K562 (cell line): ENCODE measurements at regions not wholly inside any gene's neighbourhood (a gene's known extent, or its start where the extent isn't known, plus 50 kb on each side); places are given as distances from the start of the nearest gene placed in this dataset.

ENCODE experiments used
- ATAC-seq: fragments of 200-7000 bp; cut with Tn5 transposase; 3 replicates; pipeline ENCODE4 v1.9.1; 2020; ENCODE audit warnings: moderate library complexity
- BruUV-seq: library from RNA; stranded (reverse); fragments of 400-500 nt; replicated peaks from 2 replicates; lab custom pipeline; 2021; lab: Mats Ljungman, UMichigan
- CTCF ChIA-PET: fragments of 300-600 bp; formaldehyde crosslinking; extraction: SDS; loops from one replicate; lab custom pipeline; 2021; ENCODE audit warnings: low intra/inter-chr PET ratio; lab: Yijun Ruan, JAX
- POLR2A ChIA-PET: fragments of 300-600, 350-650 bp; sonication (Branson Sonifier 250); formaldehyde crosslinking; extraction: SDS; loops from one replicate; lab custom pipeline; 2021; ENCODE audit warnings: antibody characterized with exemption, inconsistent platforms; lab: Yijun Ruan, JAX
- DNase-seq, 4 experiments: peaks; one replicate each; pipeline versions ENCODE4 v3.0.0 to v3.0.0-alpha.2; 2011 to 2018; ENCODE audit warnings: low spot score in 3 of 4, mixed read lengths in 3 of 4; ENCODE audit errors: extremely low read depth in 1 of 4
- FAIRE-seq: peaks from 2 replicates; lab custom pipeline; 2011; peaks lifted over from hg19 to GRCh38; lab: Jason Lieb, UNC
- H2AFZ ChIP-seq: 2 replicates; pipeline ENCODE4 v1.6.0; 2011; ENCODE audit warnings: low read depth, low read length, control low read depth, inconsistent platforms
- H3K27ac ChIP-seq: fragments of 200-600 bp; 3 replicates; pipeline ENCODE4 v1.8.0; 2011; ENCODE audit warnings: low read depth, mild to moderate bottlenecking, control low read depth, inconsistent platforms, low read length, moderate library complexity, mixed read lengths; ENCODE audit errors: extremely low read depth
- H3K27me3 ChIP-seq, 2 experiments: fragments of 300-600 bp in 1 of 2; 2 replicates in 1 of 2; 3 replicates in 1 of 2; pipeline versions ENCODE4 v1.6.0 to v1.8.0; 2011; ENCODE audit warnings: inconsistent platforms in 2 of 2, low read length in 2 of 2, mild to moderate bottlenecking in 1 of 2, mixed read lengths in 1 of 2, moderate library complexity in 1 of 2; ENCODE audit not compliant: control insufficient read depth in 2 of 2, insufficient read depth in 2 of 2
- H3K36me3 ChIP-seq: fragments of 300-600 bp; 3 replicates; pipeline ENCODE4 v1.8.0; 2011; ENCODE audit warnings: mild to moderate bottlenecking, low read length, inconsistent platforms; ENCODE audit not compliant: control insufficient read depth, insufficient read depth
- H3K4me1 ChIP-seq, 2 experiments: fragments of 200-600 bp in 1 of 2; replicated peaks in 1 of 2; 2 replicates in 1 of 2; 3 replicates in 1 of 2; pipeline versions ENCODE4 v1.5.1 to v1.8.0; 2011; ENCODE audit warnings: inconsistent platforms in 2 of 2, low read length in 2 of 2, mild to moderate bottlenecking in 1 of 2, mixed read lengths in 1 of 2, moderate library complexity in 1 of 2; ENCODE audit not compliant: control insufficient read depth in 2 of 2, insufficient read depth in 2 of 2
- H3K4me2 ChIP-seq: 2 replicates; pipeline ENCODE4 v1.6.1; 2011; ENCODE audit warnings: low read length, control low read depth, inconsistent platforms, mixed read lengths; ENCODE audit not compliant: insufficient read depth
- H3K4me3 ChIP-seq: fragments of 200-600 bp; sonication (generic), shearing (Covaris generic); 2 replicates; pipeline ENCODE4 v1.5.1; 2016; ENCODE audit warnings: control low read depth, inconsistent platforms
- H3K79me2 ChIP-seq: fragments of 200-600 bp; 3 replicates; pipeline ENCODE4 v1.8.0; 2011; ENCODE audit warnings: low read length, inconsistent platforms; ENCODE audit not compliant: control insufficient read depth, insufficient read depth
- H3K9ac ChIP-seq, 2 experiments: 2 replicates each; pipeline versions ENCODE4 v1.6.0 to v1.6.1; 2011; ENCODE audit warnings: low read depth in 2 of 2, low read length in 2 of 2, control low read depth in 1 of 2, inconsistent platforms in 1 of 2, mild to moderate bottlenecking in 1 of 2, mixed read lengths in 1 of 2; ENCODE audit not compliant: insufficient read depth in 1 of 2
- H3K9me1 ChIP-seq: one replicate; pipeline ENCODE4 v1.6.0; 2011; ENCODE audit warnings: inconsistent platforms, mild to moderate bottlenecking, low read length, moderate library complexity; ENCODE audit not compliant: control insufficient read depth, insufficient read depth
- H3K9me3 ChIP-seq: replicated peaks from 2 replicates; pipeline ENCODE4 v1.5.1; 2011; ENCODE audit warnings: low read depth, low read length, inconsistent platforms; ENCODE audit not compliant: control insufficient read depth, insufficient read depth
- H4K20me1 ChIP-seq: replicated peaks from 2 replicates; pipeline ENCODE4 v1.6.1; 2011; ENCODE audit warnings: low read length, inconsistent platforms, mixed read lengths; ENCODE audit not compliant: control insufficient read depth, insufficient read depth
- CTBP1 ChIP-seq: fragments of 450-650 bp; IDR thresholded peaks from 2 replicates; pipeline ENCODE4 v1.6.1; 2016; ENCODE audit warnings: borderline replicate concordance
- GTF2A2 ChIP-seq: IDR thresholded peaks from 2 replicates; pipeline ENCODE4 v1.6.1; 2016; ENCODE audit warnings: mild to moderate bottlenecking, missing genetic modification characterization, missing compliant biosample characterization
- HDAC1 ChIP-seq, 2 experiments: fragments of 450-650 bp; IDR thresholded peaks; 2 replicates each; pipeline ENCODE4 v1.6.1; 2016 to 2017; ENCODE audit warnings: inconsistent platforms in 1 of 2, mild to moderate bottlenecking in 1 of 2, moderate library complexity in 1 of 2
- MAFG ChIP-seq: fragments of 450-650 bp; conservative IDR thresholded peaks from 2 replicates; pipeline ENCODE4 v1.6.1; 2016; ENCODE audit warnings: missing genetic modification characterization, missing compliant biosample characterization
- MCM2 ChIP-seq: fragments of 450-650 bp; IDR thresholded peaks from 2 replicates; pipeline ENCODE4 v1.6.1; 2017; ENCODE audit warnings: low read depth, mild to moderate bottlenecking
- MED1 ChIP-seq: sonication (generic); formaldehyde crosslinking; IDR thresholded peaks from 2 replicates; pipeline ENCODE4 v1.8.1; 2023; ENCODE audit warnings: missing genetic modification reagents, borderline replicate concordance
- MYC ChIP-seq, 2 experiments: fragments of 250-450 bp in 1 of 2; sonication (Bioruptor Pico) in 1 of 2; IDR thresholded peaks; 2 replicates each; pipeline versions ENCODE4 v1.5.1 to v1.6.1; 2012 to 2021; ENCODE audit warnings: low read depth in 2 of 2, borderline replicate concordance in 1 of 2, improper control_type of control experiment in 1 of 2, low read length in 1 of 2, mild to moderate bottlenecking in 1 of 2, moderate library complexity in 1 of 2
- NUFIP1 ChIP-seq: fragments of 450-650 bp; IDR thresholded peaks from 2 replicates; pipeline ENCODE4 v1.6.1; 2018; ENCODE audit not compliant: partially characterized antibody
- RBFOX2 ChIP-seq: fragments of 200-400 bp; formaldehyde crosslinking; IDR thresholded peaks from 2 replicates; pipeline ENCODE4 v1.6.1; 2017; ENCODE audit warnings: low read depth, mild to moderate bottlenecking, low read length, moderate library complexity
- SMARCA4 ChIP-seq: fragments of 450-650 bp; IDR thresholded peaks from 2 replicates; pipeline ENCODE4 v1.6.1; 2016
- SMARCA5 ChIP-seq: fragments of 450-650 bp; IDR thresholded peaks from 2 replicates; pipeline ENCODE4 v1.6.1; 2016
- WGBS: fragments of 100-300 bp; shearing (Covaris generic); methylation state at CpG from one replicate; pipeline ENCODE4 v1.1.6; 2016; ENCODE audit warnings: low coverage, mixed read lengths; ENCODE audit not compliant: insufficient coverage; ENCODE audit errors: missing lambda C conversion rate; 5-methylcytosine and 5-hydroxymethylcytosine counted together
- in situ Hi-C: fragments of 300-500 bp; cut with MboI; formaldehyde crosslinking; loops from 4 replicates; pipeline ENCODE4 v1.15.0; 2018; ENCODE audit warnings: inconsistent platforms, mixed read lengths
- intact Hi-C: fragments of 100-400 bp; cut with micrococcal nuclease; formaldehyde crosslinking; loops from 2 replicates; pipeline ENCODE4 v1.14.2; 2022
- TF ChIP-seq, protein P1 (sequence below), 2 experiments: fragments of 200-800 bp in 1 of 2; sonication (Bioruptor generic) in 1 of 2; sonication (generic) in 1 of 2; formaldehyde crosslinking in 1 of 2; IDR thresholded peaks in 1 of 2; conservative IDR thresholded peaks in 1 of 2; 2 replicates each; pipeline versions ENCODE4 v1.5.0 to v1.6.1; 2016 to 2020; ENCODE audit warnings: missing compliant biosample characterization in 1 of 2, missing genetic modification characterization in 1 of 2, missing genetic modification reagents in 1 of 2
- TF ChIP-seq, protein P2 (sequence below): fragments of 250-450 bp; sonication (Bioruptor Pico); IDR thresholded peaks from 2 replicates; pipeline ENCODE4 v1.8.0; 2022; ENCODE audit warnings: inconsistent platforms
- TF ChIP-seq, protein P3 (sequence below): sonication (generic); formaldehyde crosslinking; IDR thresholded peaks from 2 replicates; pipeline ENCODE4 v1.9.0; 2022; ENCODE audit warnings: mild to moderate bottlenecking, missing genetic modification reagents
- TF ChIP-seq, protein P4 (sequence below): fragments of 450-650 bp; IDR thresholded peaks from 2 replicates; pipeline ENCODE4 v1.6.1; 2016; ENCODE audit warnings: mild to moderate bottlenecking

DNA sequence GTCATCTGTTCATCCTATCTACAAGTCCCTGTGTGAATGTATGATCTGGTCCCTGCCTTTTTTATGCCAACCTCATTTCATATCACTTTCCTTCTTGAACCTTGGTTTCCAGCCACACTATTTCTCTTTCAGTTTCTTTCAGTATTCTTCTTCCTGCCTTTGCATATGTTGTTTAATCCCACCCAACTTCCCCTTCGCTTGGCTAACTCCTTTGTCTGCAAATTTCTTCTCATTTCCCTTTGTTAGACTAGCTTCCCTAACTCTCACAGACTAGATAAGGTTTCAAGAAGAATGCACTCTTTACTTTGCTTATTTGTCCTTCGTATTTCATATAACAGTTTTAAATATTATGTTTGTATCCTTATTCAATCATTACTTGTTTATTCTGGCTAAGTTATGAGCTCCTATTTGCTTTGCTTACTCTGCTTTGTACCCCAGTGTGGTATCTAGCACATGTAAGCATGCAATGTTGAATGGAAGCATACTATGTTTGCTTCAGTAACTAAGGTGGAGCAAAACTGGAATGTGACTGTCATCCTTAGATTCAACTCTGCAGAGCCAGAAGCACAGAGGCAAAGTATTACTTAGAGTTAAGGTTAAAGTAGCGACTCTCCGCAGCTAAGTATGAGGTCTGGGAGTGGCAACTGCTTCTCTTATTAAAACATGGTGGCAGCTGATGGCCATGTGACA is 681.3 kb downstream of the CPS1 start (continued):
- no peak for TF ChIP-seq MAFG (tag)
- TF ChIP-seq NUFIP1 = no peak
- TF ChIP-seq, protein P1, sequence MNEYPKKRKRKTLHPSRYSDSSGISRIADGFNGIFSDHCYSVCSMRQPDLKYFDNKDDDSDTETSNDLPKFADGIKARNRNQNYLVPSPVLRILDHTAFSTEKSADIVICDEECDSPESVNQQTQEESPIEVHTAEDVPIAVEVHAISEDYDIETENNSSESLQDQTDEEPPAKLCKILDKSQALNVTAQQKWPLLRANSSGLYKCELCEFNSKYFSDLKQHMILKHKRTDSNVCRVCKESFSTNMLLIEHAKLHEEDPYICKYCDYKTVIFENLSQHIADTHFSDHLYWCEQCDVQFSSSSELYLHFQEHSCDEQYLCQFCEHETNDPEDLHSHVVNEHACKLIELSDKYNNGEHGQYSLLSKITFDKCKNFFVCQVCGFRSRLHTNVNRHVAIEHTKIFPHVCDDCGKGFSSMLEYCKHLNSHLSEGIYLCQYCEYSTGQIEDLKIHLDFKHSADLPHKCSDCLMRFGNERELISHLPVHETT (CRISPR knock-in tag; conservative IDR thresholded peaks at IDR 0.05 in 1 of 2, IDR thresholded peaks at IDR 0.05 in 1 of 2) = no peak

DNA sequence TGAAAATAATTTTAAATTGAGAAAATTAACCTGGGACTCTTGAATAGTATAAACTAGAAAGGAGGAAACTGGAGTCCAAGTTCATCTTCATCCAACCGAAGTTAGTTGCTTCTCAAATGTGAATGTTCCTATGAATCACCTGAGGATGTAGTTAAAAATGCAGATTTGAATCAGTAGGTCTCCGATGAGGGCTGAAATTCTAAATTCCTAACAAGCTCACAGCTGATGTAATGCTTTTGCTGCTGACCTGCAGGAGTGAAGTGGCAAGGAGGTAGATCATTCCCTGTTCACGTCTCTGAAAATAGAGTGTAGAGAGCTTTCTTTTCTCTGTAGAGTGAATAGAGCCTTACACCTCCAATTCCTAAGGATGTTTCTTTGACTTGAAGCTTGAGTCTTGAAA is 685.5 kb downstream of the CPS1 start:
- intact Hi-C loops = no loop called here
- WGBS = 2% methylated on average over 3 of the region's 3 CpGs
- in situ Hi-C loops = no loop called here
- Histone ChIP-seq H3K36me3 (no peaks in the 10 kb centered on the region), H2AFZ (no peak overlapping the region), H3K9me1 (no peaks in the 10 kb centered on the region), H3K9ac (no peak overlapping the region), H3K27ac (no peak overlapping the region), H3K4me3 (no peak overlapping the region), H3K4me2 (no peak overlapping the region), H3K79me2 (no peaks in the 10 kb centered on the region), H3K27me3 (no peaks in the 10 kb centered on the region), H4K20me1 (no peaks in the 10 kb centered on the region), H3K4me1 (no peaks in the 10 kb centered on the region), H3K9me3 (no peaks in the 10 kb centered on the region)
- ChIA-PET POLR2A (no interaction called here), CTCF (no interaction called here)
- no TSS peak for BruUV-seq
- DNase-seq (no peak), ATAC-seq (no peak), FAIRE-seq (no peak)
- TF ChIP-seq SMARCA5 (no peak), MCM2 (no peak), HDAC1 (IDR thresholded peaks at IDR 0.05) (no peak), CTBP1 (no peak), GTF2A2 (tag) (no peak), SMARCA4 (no peak), RBFOX2 (no peak), MYC (IDR thresholded peaks at IDR 0.05; ENCODE audit: low read depth, low read length) (no peak), MYC (CRISPR knock-in tag; IDR thresholded peaks at IDR 0.05; ENCODE audit: borderline replicate concordance, low read depth) (no peak), MED1 (CRISPR knock-in tag) (no peak)
- TF ChIP-seq, protein P2, sequence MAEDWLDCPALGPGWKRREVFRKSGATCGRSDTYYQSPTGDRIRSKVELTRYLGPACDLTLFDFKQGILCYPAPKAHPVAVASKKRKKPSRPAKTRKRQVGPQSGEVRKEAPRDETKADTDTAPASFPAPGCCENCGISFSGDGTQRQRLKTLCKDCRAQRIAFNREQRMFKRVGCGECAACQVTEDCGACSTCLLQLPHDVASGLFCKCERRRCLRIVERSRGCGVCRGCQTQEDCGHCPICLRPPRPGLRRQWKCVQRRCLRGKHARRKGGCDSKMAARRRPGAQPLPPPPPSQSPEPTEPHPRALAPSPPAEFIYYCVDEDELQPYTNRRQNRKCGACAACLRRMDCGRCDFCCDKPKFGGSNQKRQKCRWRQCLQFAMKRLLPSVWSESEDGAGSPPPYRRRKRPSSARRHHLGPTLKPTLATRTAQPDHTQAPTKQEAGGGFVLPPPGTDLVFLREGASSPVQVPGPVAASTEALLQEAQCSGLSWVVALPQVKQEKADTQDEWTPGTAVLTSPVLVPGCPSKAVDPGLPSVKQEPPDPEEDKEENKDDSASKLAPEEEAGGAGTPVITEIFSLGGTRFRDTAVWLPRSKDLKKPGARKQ = no peak
- TF ChIP-seq, protein P3, sequence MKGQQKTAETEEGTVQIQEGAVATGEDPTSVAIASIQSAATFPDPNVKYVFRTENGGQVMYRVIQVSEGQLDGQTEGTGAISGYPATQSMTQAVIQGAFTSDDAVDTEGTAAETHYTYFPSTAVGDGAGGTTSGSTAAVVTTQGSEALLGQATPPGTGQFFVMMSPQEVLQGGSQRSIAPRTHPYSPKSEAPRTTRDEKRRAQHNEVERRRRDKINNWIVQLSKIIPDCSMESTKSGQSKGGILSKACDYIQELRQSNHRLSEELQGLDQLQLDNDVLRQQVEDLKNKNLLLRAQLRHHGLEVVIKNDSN (CRISPR knock-in tag) = no peak
- TF ChIP-seq, protein P4, sequence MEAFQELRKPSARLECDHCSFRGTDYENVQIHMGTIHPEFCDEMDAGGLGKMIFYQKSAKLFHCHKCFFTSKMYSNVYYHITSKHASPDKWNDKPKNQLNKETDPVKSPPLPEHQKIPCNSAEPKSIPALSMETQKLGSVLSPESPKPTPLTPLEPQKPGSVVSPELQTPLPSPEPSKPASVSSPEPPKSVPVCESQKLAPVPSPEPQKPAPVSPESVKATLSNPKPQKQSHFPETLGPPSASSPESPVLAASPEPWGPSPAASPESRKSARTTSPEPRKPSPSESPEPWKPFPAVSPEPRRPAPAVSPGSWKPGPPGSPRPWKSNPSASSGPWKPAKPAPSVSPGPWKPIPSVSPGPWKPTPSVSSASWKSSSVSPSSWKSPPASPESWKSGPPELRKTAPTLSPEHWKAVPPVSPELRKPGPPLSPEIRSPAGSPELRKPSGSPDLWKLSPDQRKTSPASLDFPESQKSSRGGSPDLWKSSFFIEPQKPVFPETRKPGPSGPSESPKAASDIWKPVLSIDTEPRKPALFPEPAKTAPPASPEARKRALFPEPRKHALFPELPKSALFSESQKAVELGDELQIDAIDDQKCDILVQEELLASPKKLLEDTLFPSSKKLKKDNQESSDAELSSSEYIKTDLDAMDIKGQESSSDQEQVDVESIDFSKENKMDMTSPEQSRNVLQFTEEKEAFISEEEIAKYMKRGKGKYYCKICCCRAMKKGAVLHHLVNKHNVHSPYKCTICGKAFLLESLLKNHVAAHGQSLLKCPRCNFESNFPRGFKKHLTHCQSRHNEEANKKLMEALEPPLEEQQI = no peak
